ENCODE measurements at regions not wholly inside any gene's neighbourhood (a gene's known extent, or its start where the extent isn't known, plus 50 kb on each side); places are given as distances from the start of the nearest gene placed in this dataset.

GRCh38 chr1:181863736-181864135 lies 197.8 kb downstream of the ZNF648 start:
- no peaks in the 10 kb centered on the region for H3K36me3 ChIP-seq
- H3K27me3 ChIP-seq, result no peaks in the 10 kb centered on the region
- no peak overlapping the region for H3K27ac ChIP-seq
- no peaks in the 10 kb centered on the region for H3K4me1 ChIP-seq
- TF ChIP-seq POLR2A (IDR thresholded peaks at IDR 0.05) (no peak), CTCF (IDR thresholded peaks at IDR 0.05) (no peak), POLR2AphosphoS5 (IDR thresholded peaks at IDR 0.05) (no peak)
- no peak for DNase-seq (ENCODE audit: low spot score in 2 of 2)
- intact Hi-C loops (cut with DNase I; ENCODE audit: low total_unique reads), result loop anchor here (2.0 kb wide), 1 partner anchor 25 kb away; no protein-coding TSS in a partner anchor
- peaks cover 2 to 9% of the 10 kb centered on the region in 2 donors for H3K9me3 ChIP-seq
- no peak overlapping the region for H3K4me3 ChIP-seq

GRCh38 chr1:181863006-181863405 lies 198.5 kb downstream of the ZNF648 start:
- no peaks in the 10 kb centered on the region for H3K36me3 ChIP-seq
- H3K4me1 ChIP-seq, result no peaks in the 10 kb centered on the region
- DNase-seq (ENCODE audit: low spot score in 2 of 2), result no peak
- peaks cover 2 to 9% of the 10 kb centered on the region in 2 donors for H3K9me3 ChIP-seq
- intact Hi-C loops (cut with DNase I; ENCODE audit: low total_unique reads), result no loop called here
- TF ChIP-seq POLR2AphosphoS5 (IDR thresholded peaks at IDR 0.05) (no peak), POLR2A (IDR thresholded peaks at IDR 0.05) (no peak), CTCF (IDR thresholded peaks at IDR 0.05) (no peak)
- H3K27ac ChIP-seq, result no peak overlapping the region
- no peaks in the 10 kb centered on the region for H3K27me3 ChIP-seq
- no peak overlapping the region for H3K4me3 ChIP-seq

GRCh38 chr1:181858135-181858534 lies 203.4 kb downstream of the ZNF648 start:
- Histone ChIP-seq H3K36me3 (no peaks in the 10 kb centered on the region), H3K4me1 (no peaks in the 10 kb centered on the region), H3K27me3 (no peaks in the 10 kb centered on the region), H3K27ac (no peak overlapping the region), H3K9me3 (peaks cover 10 to 17% of the 10 kb centered on the region in 2 donors), H3K4me3 (no peak overlapping the region)
- intact Hi-C loops (cut with DNase I; ENCODE audit: low total_unique reads), result no loop called here
- no peak for TF ChIP-seq POLR2A (IDR thresholded peaks at IDR 0.05)
- TF ChIP-seq POLR2AphosphoS5 (IDR thresholded peaks at IDR 0.05), result no peak
- no peak for TF ChIP-seq CTCF (IDR thresholded peaks at IDR 0.05)
- DNase-seq (ENCODE audit: low spot score in 2 of 2), result no peak
